ENCODE measurements at regions not wholly inside any gene's neighbourhood (a gene's known extent, or its start where the extent isn't known, plus 50 kb on each side); places are given as distances from the start of the nearest gene placed in this dataset.
"Not testable (repeated sequence)": the region's sequence is repeated elsewhere in the genome, so short reads cannot be mapped to it uniquely, and the experiment has no call there.

GRCh38 chr1:65539266-65540131 is 119.0 kb downstream of the LEPR start:
- no TSS peak for BruUV-seq (replicated peaks)
- Histone ChIP-seq H3K4me3 (ENCODE audit: low read depth, low read length, poor library complexity, severe bottlenecking) (no peak overlapping the region), H3K4me2 (ENCODE audit: low read length) (no peak overlapping the region), H3K9me2 (ENCODE audit: insufficient read depth, low read length) (no peaks in the 10 kb centered on the region), H2AFZ (ENCODE audit: low read length) (no peak overlapping the region), H4K20me1 (ENCODE audit: insufficient read depth, low read length) (no peaks in the 10 kb centered on the region), H3K27ac (ENCODE audit: low read depth, low read length, poor library complexity, severe bottlenecking) (no peak overlapping the region), H3K79me2 (ENCODE audit: insufficient read depth, low read depth, low read length) (no peaks in the 10 kb centered on the region), H3K36me3 (ENCODE audit: insufficient read depth, low read length) (no peaks in the 10 kb centered on the region), H3K9me3 (ENCODE audit: low read length) (no peaks in the 10 kb centered on the region), H3K4me1 (ENCODE audit: insufficient read depth, low read length, poor library complexity, severe bottlenecking) (no peaks in the 10 kb centered on the region)
- ChIA-PET CTCF (ENCODE audit: unreplicated experiment) (no interaction called here), POLR2A (no interaction called here)
- no peak for DNase-seq (ENCODE audit: low spot score)
- intact Hi-C loops (cut with micrococcal nuclease; ENCODE audit: unreplicated experiment): no loop called here
- TF ChIP-seq CTCF (conservative IDR thresholded peaks at IDR 0.05; ENCODE audit: low read length) (no peak), EZH2phosphoT487 (IDR thresholded peaks at IDR 0.05; ENCODE audit: borderline replicate concordance, low read depth, low read length) (no peak)

- intact Hi-C loops (cut with micrococcal nuclease; ENCODE audit: unreplicated experiment): no loop called here
- H3K9me2 ChIP-seq (ENCODE audit: insufficient read depth, low read length): no peaks in the 10 kb centered on the region
- no peaks in the 10 kb centered on the region for H3K4me1 ChIP-seq (ENCODE audit: insufficient read depth, low read length, poor library complexity, severe bottlenecking)
- H3K79me2 ChIP-seq (ENCODE audit: insufficient read depth, low read depth, low read length): no peaks in the 10 kb centered on the region
- H3K27ac ChIP-seq (ENCODE audit: low read depth, low read length, poor library complexity, severe bottlenecking): no peak overlapping the region
- H3K9me3 ChIP-seq (ENCODE audit: low read length): no peaks in the 10 kb centered on the region
- H3K36me3 ChIP-seq (ENCODE audit: insufficient read depth, low read length): no peaks in the 10 kb centered on the region
- CTCF ChIA-PET (ENCODE audit: unreplicated experiment): no interaction called here
- POLR2A ChIA-PET: interaction anchor here (0.7 kb wide), 1 partner anchor 11 kb away, joined by 3 read pairs; no protein-coding TSS in a partner anchor
- no peak overlapping the region for H3K4me3 ChIP-seq (ENCODE audit: low read depth, low read length, poor library complexity, severe bottlenecking)
- no peak overlapping the region for H3K4me2 ChIP-seq (ENCODE audit: low read length)
- BruUV-seq (replicated peaks): no TSS peak
- TF ChIP-seq EZH2phosphoT487 (IDR thresholded peaks at IDR 0.05; ENCODE audit: borderline replicate concordance, low read depth, low read length) (no peak), CTCF (conservative IDR thresholded peaks at IDR 0.05; ENCODE audit: low read length) (no peak)
- H4K20me1 ChIP-seq (ENCODE audit: insufficient read depth, low read length): no peaks in the 10 kb centered on the region
- H2AFZ ChIP-seq (ENCODE audit: low read length): no peak overlapping the region
- no peak for DNase-seq (ENCODE audit: low spot score)
Measured at GRCh38 chr1:65541161-65541560, 120.7 kb downstream of the LEPR start.

GRCh38 chr1:65541865-65542264 is 121.4 kb downstream of the LEPR start:
- Histone ChIP-seq H3K36me3 (ENCODE audit: insufficient read depth, low read length) (no peaks in the 10 kb centered on the region), H4K20me1 (ENCODE audit: insufficient read depth, low read length) (no peaks in the 10 kb centered on the region), H3K79me2 (ENCODE audit: insufficient read depth, low read depth, low read length) (no peaks in the 10 kb centered on the region), H2AFZ (ENCODE audit: low read length) (no peak overlapping the region), H3K4me2 (ENCODE audit: low read length) (no peak overlapping the region), H3K9me3 (ENCODE audit: low read length) (no peaks in the 10 kb centered on the region), H3K4me3 (ENCODE audit: low read depth, low read length, poor library complexity, severe bottlenecking) (no peak overlapping the region), H3K9me2 (ENCODE audit: insufficient read depth, low read length) (no peaks in the 10 kb centered on the region), H3K4me1 (ENCODE audit: insufficient read depth, low read length, poor library complexity, severe bottlenecking) (no peaks in the 10 kb centered on the region), H3K27ac (ENCODE audit: low read depth, low read length, poor library complexity, severe bottlenecking) (no peak overlapping the region)
- ChIA-PET CTCF (ENCODE audit: unreplicated experiment) (no interaction called here), POLR2A (interaction anchor here (0.7 kb wide), 1 partner anchor 386 kb away, joined by 4 read pairs; no protein-coding TSS in a partner anchor)
- TF ChIP-seq EZH2phosphoT487 (IDR thresholded peaks at IDR 0.05; ENCODE audit: borderline replicate concordance, low read depth, low read length) (no peak), CTCF (conservative IDR thresholded peaks at IDR 0.05; ENCODE audit: low read length) (no peak)
- no TSS peak for BruUV-seq (replicated peaks)
- intact Hi-C loops (cut with micrococcal nuclease; ENCODE audit: unreplicated experiment): no loop called here
- DNase-seq (ENCODE audit: low spot score): no peak

- H3K27ac ChIP-seq (ENCODE audit: low read depth, low read length, poor library complexity, severe bottlenecking); DNase-seq (ENCODE audit: low spot score); intact Hi-C loops (cut with micrococcal nuclease; ENCODE audit: unreplicated experiment); CTCF ChIA-PET (ENCODE audit: unreplicated experiment); H3K9me3 ChIP-seq (ENCODE audit: low read length); H3K4me3 ChIP-seq (ENCODE audit: low read depth, low read length, poor library complexity, severe bottlenecking); H3K36me3 ChIP-seq (ENCODE audit: insufficient read depth, low read length); H3K79me2 ChIP-seq (ENCODE audit: insufficient read depth, low read depth, low read length); H3K9me2 ChIP-seq (ENCODE audit: insufficient read depth, low read length); POLR2A ChIA-PET; H3K4me2 ChIP-seq (ENCODE audit: low read length); H2AFZ ChIP-seq (ENCODE audit: low read length); H4K20me1 ChIP-seq (ENCODE audit: insufficient read depth, low read length); H3K4me1 ChIP-seq (ENCODE audit: insufficient read depth, low read length, poor library complexity, severe bottlenecking); BruUV-seq (replicated peaks): not testable (repeated sequence)
Measured at GRCh38 chr1:65542592-65542991, 122.1 kb downstream of the LEPR start.
